SU-DHL-6 (cell line): ENCODE measurements at regions not wholly inside any gene's neighbourhood (a gene's known extent, or its start where the extent isn't known, plus 50 kb on each side); places are given as distances from the start of the nearest gene placed in this dataset.

Source experiments
- EZH2phosphoT487 ChIP-seq: fragments of 200-600 bp; sonication (generic), shearing (Covaris generic); conservative IDR thresholded peaks from 2 replicates; pipeline ENCODE4 v1.6.1; 2018; ENCODE audit warnings: mild to moderate bottlenecking, antibody characterized with exemption, low read length, moderate library complexity, mixed read lengths
- TF ChIP-seq, protein P1 (sequence below): fragments of 200-600 bp; sonication (generic); IDR thresholded peaks from one replicate; pipeline ENCODE4 v1.5.1; 2017; ENCODE audit warnings: antibody characterized with exemption, mild to moderate bottlenecking, low read length, moderate library complexity; ENCODE audit not compliant: insufficient read depth, poor library complexity, severe bottlenecking

DNA sequence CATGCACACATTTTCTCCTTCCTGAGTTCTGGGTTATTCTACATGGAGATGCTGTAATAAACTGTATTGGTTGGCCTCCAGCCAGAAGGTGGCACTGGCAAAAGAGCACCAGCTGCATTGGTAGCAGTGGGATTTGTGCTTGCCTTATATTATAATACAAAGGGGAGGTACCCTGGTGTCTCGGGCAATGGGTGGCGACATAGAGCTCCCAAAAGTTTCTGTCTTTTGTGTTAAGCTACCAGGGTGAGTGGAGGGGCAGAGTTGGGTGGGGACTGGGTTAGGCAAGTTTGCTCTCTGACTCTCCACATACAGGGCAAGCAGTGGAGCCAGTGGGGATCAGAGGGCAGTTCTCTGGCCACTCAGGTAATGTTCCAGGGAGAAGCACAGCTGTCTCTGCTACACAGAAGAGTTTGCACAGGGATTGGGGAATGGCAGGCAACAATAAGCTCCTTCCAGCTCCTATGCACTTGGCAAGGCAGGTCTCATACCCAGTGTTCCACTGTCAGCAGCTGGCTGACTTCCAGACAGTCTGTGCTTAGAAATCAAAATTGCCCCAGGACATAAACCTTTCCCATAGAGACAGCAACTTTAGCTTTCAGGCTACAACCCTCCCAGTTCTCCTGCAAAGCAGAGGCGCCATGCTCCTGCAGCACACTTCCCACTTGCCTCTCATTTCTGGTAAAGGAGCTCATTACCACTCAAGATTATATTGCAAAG is 463.9 kb upstream of the PCDH7 start:
- TF ChIP-seq, protein P1, sequence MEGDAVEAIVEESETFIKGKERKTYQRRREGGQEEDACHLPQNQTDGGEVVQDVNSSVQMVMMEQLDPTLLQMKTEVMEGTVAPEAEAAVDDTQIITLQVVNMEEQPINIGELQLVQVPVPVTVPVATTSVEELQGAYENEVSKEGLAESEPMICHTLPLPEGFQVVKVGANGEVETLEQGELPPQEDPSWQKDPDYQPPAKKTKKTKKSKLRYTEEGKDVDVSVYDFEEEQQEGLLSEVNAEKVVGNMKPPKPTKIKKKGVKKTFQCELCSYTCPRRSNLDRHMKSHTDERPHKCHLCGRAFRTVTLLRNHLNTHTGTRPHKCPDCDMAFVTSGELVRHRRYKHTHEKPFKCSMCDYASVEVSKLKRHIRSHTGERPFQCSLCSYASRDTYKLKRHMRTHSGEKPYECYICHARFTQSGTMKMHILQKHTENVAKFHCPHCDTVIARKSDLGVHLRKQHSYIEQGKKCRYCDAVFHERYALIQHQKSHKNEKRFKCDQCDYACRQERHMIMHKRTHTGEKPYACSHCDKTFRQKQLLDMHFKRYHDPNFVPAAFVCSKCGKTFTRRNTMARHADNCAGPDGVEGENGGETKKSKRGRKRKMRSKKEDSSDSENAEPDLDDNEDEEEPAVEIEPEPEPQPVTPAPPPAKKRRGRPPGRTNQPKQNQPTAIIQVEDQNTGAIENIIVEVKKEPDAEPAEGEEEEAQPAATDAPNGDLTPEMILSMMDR: no peak
- no peak for TF ChIP-seq EZH2phosphoT487
